Upper lobe of left lung (tissue), 6 donors: ENCODE measurements at regions not wholly inside any gene's neighbourhood (a gene's known extent, or its start where the extent isn't known, plus 50 kb on each side); places are given as distances from the start of the nearest gene placed in this dataset.

ENCODE experiments used
- ATAC-seq, 2 donors: fragments of 200-7000 bp; cut with Tn5 transposase; one replicate each; pipeline ENCODE4 v1.9.1; 2022; ENCODE audit warnings: mild to moderate bottlenecking in 2 of 2, moderate library complexity in 2 of 2; ENCODE audit not compliant: low FRiP score in 2 of 2
- DNase-seq, 2 donors: peaks; one replicate each; pipeline ENCODE4 v3.0.0-alpha.2; 2019 to 2020
- H3K27ac ChIP-seq, 4 donors: fragments of 200-600 bp; sonication (generic); one replicate each; pipeline ENCODE4 v1.5.1; 2016 to 2019
- H3K27me3 ChIP-seq, 4 donors: fragments of 200-600 bp; sonication (generic); one replicate each; pipeline ENCODE4 v1.5.1; 2017 to 2019
- H3K36me3 ChIP-seq, 4 donors: fragments of 200-600 bp; sonication (generic); one replicate each; pipeline ENCODE4 v1.5.1; 2016 to 2019
- H3K4me1 ChIP-seq, 4 donors: fragments of 200-600 bp; sonication (generic); one replicate each; pipeline ENCODE4 v1.5.1; 2018 to 2019
- H3K4me3 ChIP-seq, 4 donors: fragments of 200-600 bp; sonication (generic); one replicate each; pipeline ENCODE4 v1.5.1; 2017 to 2019; ENCODE audit warnings: mild to moderate bottlenecking in 2 of 4, moderate library complexity in 1 of 4
- H3K9me3 ChIP-seq, 4 donors: fragments of 200-600 bp; sonication (generic); one replicate each; pipeline ENCODE4 v1.5.1; 2018 to 2019
- EP300 ChIP-seq, 4 donors: sonication (generic); formaldehyde crosslinking; IDR thresholded peaks; one replicate each; pipeline ENCODE4 v1.5.1; 2017; ENCODE audit warnings: antibody characterized with exemption in 4 of 4, control low read depth in 2 of 4
- POLR2A ChIP-seq, 4 donors: fragments of 450-650 bp; IDR thresholded peaks; one replicate each; pipeline ENCODE4 v1.5.1; 2016 to 2017; ENCODE audit warnings: antibody characterized with exemption in 4 of 4, mild to moderate bottlenecking in 2 of 4
- POLR2AphosphoS5 ChIP-seq, 2 donors: sonication (generic); formaldehyde crosslinking; IDR thresholded peaks; one replicate each; pipeline ENCODE4 v1.5.1; 2017; ENCODE audit warnings: antibody characterized with exemption in 2 of 2
- WGBS, 2 donors: methylation state at CpG; one replicate each; pipeline ENCODE4 v1.1.5; 2017 to 2018; 5-methylcytosine and 5-hydroxymethylcytosine counted together
- TF ChIP-seq, protein P1 (sequence below), 6 experiments: fragments of 450-650 bp in 4 of 6; fragments of 200-600 bp in 2 of 6; sonication (generic) in 2 of 6; IDR thresholded peaks; one replicate each; pipeline ENCODE4 v1.5.1; 2016 to 2019; ENCODE audit warnings: antibody characterized with exemption in 6 of 6
- donor health status: DM: no; HTN: no; CAD: no; lungs with moderate emphysema.
- donor health status: DM: no; HTN: yes; CAD: no; lungs with severe emphysema.

DNA sequence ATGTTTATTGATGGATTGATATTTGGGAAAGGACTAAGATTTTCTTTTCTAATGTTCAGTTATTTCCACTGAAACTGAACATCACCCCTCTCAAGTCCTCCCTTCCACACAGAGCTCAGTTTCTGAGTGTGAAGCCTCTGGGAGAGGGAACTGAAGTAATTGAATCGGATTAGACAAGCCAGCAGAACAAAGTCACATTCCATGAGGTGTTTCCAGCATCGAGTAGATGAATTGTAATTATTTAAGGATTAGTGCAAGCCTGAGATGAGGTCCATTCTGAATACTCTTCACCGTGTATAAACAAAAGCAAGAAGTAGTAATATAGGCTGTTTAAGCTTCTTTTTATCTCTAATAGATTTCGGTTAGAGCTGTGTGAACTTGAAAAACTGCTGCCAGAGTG, 2060.5 kb downstream of the MAT2B start:
- TF ChIP-seq, protein P1, sequence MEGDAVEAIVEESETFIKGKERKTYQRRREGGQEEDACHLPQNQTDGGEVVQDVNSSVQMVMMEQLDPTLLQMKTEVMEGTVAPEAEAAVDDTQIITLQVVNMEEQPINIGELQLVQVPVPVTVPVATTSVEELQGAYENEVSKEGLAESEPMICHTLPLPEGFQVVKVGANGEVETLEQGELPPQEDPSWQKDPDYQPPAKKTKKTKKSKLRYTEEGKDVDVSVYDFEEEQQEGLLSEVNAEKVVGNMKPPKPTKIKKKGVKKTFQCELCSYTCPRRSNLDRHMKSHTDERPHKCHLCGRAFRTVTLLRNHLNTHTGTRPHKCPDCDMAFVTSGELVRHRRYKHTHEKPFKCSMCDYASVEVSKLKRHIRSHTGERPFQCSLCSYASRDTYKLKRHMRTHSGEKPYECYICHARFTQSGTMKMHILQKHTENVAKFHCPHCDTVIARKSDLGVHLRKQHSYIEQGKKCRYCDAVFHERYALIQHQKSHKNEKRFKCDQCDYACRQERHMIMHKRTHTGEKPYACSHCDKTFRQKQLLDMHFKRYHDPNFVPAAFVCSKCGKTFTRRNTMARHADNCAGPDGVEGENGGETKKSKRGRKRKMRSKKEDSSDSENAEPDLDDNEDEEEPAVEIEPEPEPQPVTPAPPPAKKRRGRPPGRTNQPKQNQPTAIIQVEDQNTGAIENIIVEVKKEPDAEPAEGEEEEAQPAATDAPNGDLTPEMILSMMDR (IDR thresholded peaks at IDR 0.05) = no peak
- TF ChIP-seq POLR2AphosphoS5 (IDR thresholded peaks at IDR 0.05) = no peak
- TF ChIP-seq POLR2A (IDR thresholded peaks at IDR 0.05) = no peak
- no peak for TF ChIP-seq EP300 (IDR thresholded peaks at IDR 0.05)
- no peak for DNase-seq
- H3K36me3 ChIP-seq = no peaks in the 10 kb centered on the region
- no peaks in the 10 kb centered on the region for H3K9me3 ChIP-seq
- no peak overlapping the region for H3K4me3 ChIP-seq
- no peaks in the 10 kb centered on the region for H3K4me1 ChIP-seq
- ATAC-seq = no peak
- H3K27ac ChIP-seq = no peak overlapping the region
- H3K27me3 ChIP-seq = no peaks in the 10 kb centered on the region
- WGBS, 2 donors = 55 to 60% methylated on average over 4 of the region's 4 CpGs

DNA sequence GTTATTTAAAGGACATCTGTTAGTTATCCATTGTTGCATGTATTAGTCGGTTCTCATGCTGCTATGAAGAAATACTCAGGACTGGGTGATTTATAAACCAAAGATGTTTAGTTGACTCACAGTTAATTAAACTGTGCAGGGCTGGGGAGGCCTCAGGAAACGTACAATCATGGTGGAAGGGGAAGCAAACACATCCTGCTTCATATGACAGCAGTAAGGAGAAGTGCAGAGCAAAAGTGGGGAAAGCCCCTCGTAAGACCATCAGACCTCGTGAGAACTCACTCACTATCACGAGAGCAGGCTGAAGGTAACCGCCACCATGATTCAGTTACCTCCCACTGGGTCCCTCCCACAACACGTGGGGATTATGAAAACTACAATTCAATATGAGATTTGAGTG, 2064.1 kb downstream of the MAT2B start:
- no peaks in the 10 kb centered on the region for H3K4me1 ChIP-seq
- no peak overlapping the region for H3K4me3 ChIP-seq
- TF ChIP-seq POLR2AphosphoS5 (IDR thresholded peaks at IDR 0.05) = no peak
- no peak for TF ChIP-seq EP300 (IDR thresholded peaks at IDR 0.05)
- TF ChIP-seq, protein P1 (IDR thresholded peaks at IDR 0.05) = no peak
- no peak for TF ChIP-seq POLR2A (IDR thresholded peaks at IDR 0.05)
- no peak for ATAC-seq
- H3K36me3 ChIP-seq = no peaks in the 10 kb centered on the region
- no peak overlapping the region for H3K27ac ChIP-seq
- H3K9me3 ChIP-seq = no peaks in the 10 kb centered on the region
- DNase-seq = no peak
- H3K27me3 ChIP-seq = no peaks in the 10 kb centered on the region
- WGBS, 2 donors = 70 to 72% methylated on average over 7 of the region's 7 CpGs

DNA sequence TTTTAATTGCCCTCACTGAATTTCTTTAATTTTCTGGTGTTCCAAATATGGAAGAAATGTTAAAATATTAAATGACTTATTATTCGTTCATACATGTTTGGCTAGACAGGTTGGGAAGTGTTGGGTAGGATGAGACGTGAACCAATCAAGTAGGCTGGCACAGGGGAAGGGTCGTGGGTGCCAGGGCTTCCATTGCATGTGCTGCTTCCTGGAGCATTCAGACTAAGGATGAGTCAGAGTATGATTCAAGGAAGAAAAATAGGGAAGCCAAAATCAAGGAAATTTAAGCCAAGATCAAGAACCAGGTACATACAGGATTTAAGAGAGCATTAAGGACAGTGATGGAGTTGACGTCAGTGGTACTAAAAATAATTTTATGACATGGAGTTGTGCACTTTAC, 2068.0 kb downstream of the MAT2B start:
- no peak overlapping the region for H3K27ac ChIP-seq
- TF ChIP-seq POLR2A (IDR thresholded peaks at IDR 0.05) (no peak), POLR2AphosphoS5 (IDR thresholded peaks at IDR 0.05) (no peak), EP300 (IDR thresholded peaks at IDR 0.05) (no peak)
- TF ChIP-seq, protein P1 (IDR thresholded peaks at IDR 0.05) = no peak
- H3K9me3 ChIP-seq = no peaks in the 10 kb centered on the region
- H3K27me3 ChIP-seq = no peaks in the 10 kb centered on the region
- ATAC-seq (no peak), DNase-seq (no peak)
- 68 to 71% methylated on average over 4 of the region's 4 CpGs for WGBS, 2 donors
- H3K4me3 ChIP-seq = no peak overlapping the region
- no peaks in the 10 kb centered on the region for H3K36me3 ChIP-seq
- H3K4me1 ChIP-seq = no peaks in the 10 kb centered on the region

DNA sequence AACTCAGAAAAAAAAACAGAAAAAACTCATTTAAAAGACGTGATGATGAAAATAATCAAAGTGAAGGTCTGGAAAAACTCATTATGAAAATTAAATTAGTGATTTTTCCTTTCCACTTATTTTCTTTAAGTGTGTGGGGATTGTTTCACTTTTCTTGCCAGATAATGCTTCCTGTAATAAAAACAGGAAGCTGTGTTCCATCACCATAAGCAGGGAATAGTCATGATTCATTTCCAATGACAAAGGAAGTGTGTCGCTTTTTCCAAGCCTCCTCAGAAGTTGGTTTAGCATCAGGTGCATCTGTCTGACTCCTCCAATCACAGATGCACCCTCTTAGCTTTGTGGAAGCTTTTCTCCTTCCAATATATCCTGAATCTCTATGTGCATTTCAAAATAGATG, 2068.7 kb downstream of the MAT2B start:
- Histone ChIP-seq H3K4me1 (no peaks in the 10 kb centered on the region), H3K27me3 (no peaks in the 10 kb centered on the region), H3K36me3 (no peaks in the 10 kb centered on the region), H3K27ac (no peak overlapping the region), H3K9me3 (no peaks in the 10 kb centered on the region), H3K4me3 (no peak overlapping the region)
- 35 to 41% methylated on average over 2 of the region's 2 CpGs for WGBS, 2 donors
- TF ChIP-seq, protein P1 (IDR thresholded peaks at IDR 0.05) = no peak
- TF ChIP-seq EP300 (IDR thresholded peaks at IDR 0.05) = no peak
- TF ChIP-seq POLR2AphosphoS5 (IDR thresholded peaks at IDR 0.05) = no peak
- no peak for TF ChIP-seq POLR2A (IDR thresholded peaks at IDR 0.05)
- DNase-seq (no peak), ATAC-seq (no peak)

DNA sequence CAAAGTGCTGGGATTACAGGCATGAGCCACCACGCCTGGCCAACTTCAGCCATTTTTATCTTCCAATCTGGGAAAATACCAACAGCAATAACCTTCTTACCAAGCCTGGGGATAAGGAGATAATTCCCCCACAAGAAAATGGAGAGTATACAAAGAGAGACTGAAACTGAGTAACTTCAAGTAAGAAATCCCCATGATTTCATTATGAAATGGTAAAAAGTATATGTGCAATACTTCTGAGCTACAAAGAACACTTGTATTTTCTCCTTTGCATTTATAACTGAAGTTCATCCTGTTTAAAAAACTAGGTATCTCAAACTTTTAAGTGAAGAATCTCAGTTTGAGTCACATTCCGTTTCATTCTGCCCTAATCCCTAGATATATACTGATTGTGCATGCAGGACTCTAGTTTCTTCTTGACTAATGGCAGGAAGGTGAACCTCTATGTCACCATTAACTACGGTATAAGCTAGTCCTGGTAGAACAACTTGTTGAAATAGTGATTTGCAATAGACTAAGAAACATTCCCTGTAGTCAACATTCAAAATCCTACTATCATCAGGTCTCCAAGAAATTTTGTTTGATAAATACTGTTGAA, 2071.4 kb downstream of the MAT2B start:
- H3K27ac ChIP-seq = no peak overlapping the region
- H3K9me3 ChIP-seq = no peaks in the 10 kb centered on the region
- TF ChIP-seq EP300 (IDR thresholded peaks at IDR 0.05) (no peak), POLR2A (IDR thresholded peaks at IDR 0.05) (no peak), POLR2AphosphoS5 (IDR thresholded peaks at IDR 0.05) (no peak)
- TF ChIP-seq, protein P1 (IDR thresholded peaks at IDR 0.05) = no peak
- H3K27me3 ChIP-seq = no peaks in the 10 kb centered on the region
- DNase-seq = no peak
- H3K4me3 ChIP-seq = no peak overlapping the region
- H3K4me1 ChIP-seq = no peaks in the 10 kb centered on the region
- no peak for ATAC-seq
- WGBS, 2 donors = 76 to 86% methylated on average over 3 of the region's 3 CpGs
- no peaks in the 10 kb centered on the region for H3K36me3 ChIP-seq
